BE2C (cell line): ENCODE measurements at regions not wholly inside any gene's neighbourhood (a gene's known extent, or its start where the extent isn't known, plus 50 kb on each side); places are given as distances from the start of the nearest gene placed in this dataset.
"Not testable (repeated sequence)": the region's sequence is repeated elsewhere in the genome, so short reads cannot be mapped to it uniquely, and the experiment has no call there.

ENCODE experiments used
- DNase-seq: peaks from one replicate; pipeline ENCODE4 v3.0.0-alpha.2; 2020
- H3K27me3 ChIP-seq: fragments of 250-450 bp; sonication (Bioruptor Pico); 2 replicates; pipeline ENCODE4 v1.5.1; 2020; ENCODE audit warnings: mild to moderate bottlenecking
- H3K36me3 ChIP-seq: fragments of 250-450 bp; sonication (Bioruptor Pico); 2 replicates; pipeline ENCODE4 v1.5.1; 2020; ENCODE audit warnings: mild to moderate bottlenecking
- H3K4me1 ChIP-seq: fragments of 250-450 bp; sonication (Bioruptor Pico); 2 replicates; pipeline ENCODE4 v1.5.1; 2020
- H3K4me3 ChIP-seq: 2 replicates; pipeline ENCODE4 v1.5.1; 2011; ENCODE audit warnings: low read depth, low read length
- H3K9me3 ChIP-seq: fragments of 250-450 bp; sonication (Bioruptor Pico); 2 replicates; pipeline ENCODE4 v1.5.1; 2020
- CTCF ChIP-seq: IDR thresholded peaks from 2 replicates; pipeline ENCODE4 v1.5.1; 2012; ENCODE audit warnings: mild to moderate bottlenecking, low read depth, low read length

GRCh38 chr5:25005431-25005830, 360.7 kb upstream of the CDH10 start:
- Histone ChIP-seq H3K36me3 (no peaks in the 10 kb centered on the region), H3K4me3 (no peak overlapping the region), H3K27me3 (no peaks in the 10 kb centered on the region), H3K4me1 (no peaks in the 10 kb centered on the region; the same call in 1 of the 2 replicates), H3K9me3 (no peaks in the 10 kb centered on the region)
- TF ChIP-seq CTCF, result no peak
- DNase-seq, result peak; percentile 8

GRCh38 chr5:25002371-25002770, 357.6 kb upstream of the CDH10 start:
- H3K4me3 ChIP-seq, result no peak overlapping the region
- DNase-seq, result no peak
- no peaks in the 10 kb centered on the region for H3K9me3 ChIP-seq
- H3K4me1 ChIP-seq, result no peaks in the 10 kb centered on the region; the same call in 1 of the 2 replicates
- no peak for TF ChIP-seq CTCF
- H3K36me3 ChIP-seq, result no peaks in the 10 kb centered on the region
- H3K27me3 ChIP-seq, result no peaks in the 10 kb centered on the region

GRCh38 chr5:24999732-25000131, 355.0 kb upstream of the CDH10 start:
- no peak overlapping the region for H3K4me3 ChIP-seq
- no peak for DNase-seq
- H3K36me3 ChIP-seq, result no peaks in the 10 kb centered on the region
- H3K27me3 ChIP-seq, result no peaks in the 10 kb centered on the region
- no peaks in the 10 kb centered on the region for H3K9me3 ChIP-seq
- no peaks in the 10 kb centered on the region for H3K4me1 ChIP-seq
- no peak for TF ChIP-seq CTCF

- H3K9me3 ChIP-seq, result no peaks in the 10 kb centered on the region
- no peak overlapping the region for H3K4me3 ChIP-seq
- H3K4me1 ChIP-seq, result no peaks in the 10 kb centered on the region
- no peak for TF ChIP-seq CTCF
- H3K27me3 ChIP-seq, result no peaks in the 10 kb centered on the region
- H3K36me3 ChIP-seq, result no peaks in the 10 kb centered on the region
- no peak for DNase-seq
These were observed 353.9 kb upstream of the CDH10 start for GRCh38 chr5:24998641-24999040.

- no peak overlapping the region for H3K4me3 ChIP-seq
- no peak for TF ChIP-seq CTCF
- no peaks in the 10 kb centered on the region for H3K9me3 ChIP-seq
- H3K4me1 ChIP-seq, result no peaks in the 10 kb centered on the region
- DNase-seq, result no peak
- H3K36me3 ChIP-seq, result no peaks in the 10 kb centered on the region
- no peaks in the 10 kb centered on the region for H3K27me3 ChIP-seq
These were observed 341.5 kb upstream of the CDH10 start for GRCh38 chr5:24986326-24986725.

GRCh38 chr5:24978552-24978951, 333.8 kb upstream of the CDH10 start:
- H3K36me3 ChIP-seq, H3K9me3 ChIP-seq, H3K4me1 ChIP-seq, DNase-seq, H3K4me3 ChIP-seq, H3K27me3 ChIP-seq: not testable (repeated sequence)

- no peaks in the 10 kb centered on the region for H3K36me3 ChIP-seq
- DNase-seq, result no peak
- H3K27me3 ChIP-seq, result no peaks in the 10 kb centered on the region
- H3K9me3 ChIP-seq, result no peaks in the 10 kb centered on the region
- no peaks in the 10 kb centered on the region for H3K4me1 ChIP-seq
- no peak for TF ChIP-seq CTCF
- no peak overlapping the region for H3K4me3 ChIP-seq
These were observed 318.8 kb upstream of the CDH10 start for GRCh38 chr5:24963611-24964010.
